GM19455 (cell line): ENCODE measurements at regions not wholly inside any gene's neighbourhood (a gene's known extent, or its start where the extent isn't known, plus 50 kb on each side); places are given as distances from the start of the nearest gene placed in this dataset.

Experiments
- ATAC-seq: cut with Tn5 transposase; IDR thresholded peaks from one replicate; pipeline ENCODE4 v1.9.1; 2021; ENCODE audit not compliant: unreplicated experiment

DNA sequence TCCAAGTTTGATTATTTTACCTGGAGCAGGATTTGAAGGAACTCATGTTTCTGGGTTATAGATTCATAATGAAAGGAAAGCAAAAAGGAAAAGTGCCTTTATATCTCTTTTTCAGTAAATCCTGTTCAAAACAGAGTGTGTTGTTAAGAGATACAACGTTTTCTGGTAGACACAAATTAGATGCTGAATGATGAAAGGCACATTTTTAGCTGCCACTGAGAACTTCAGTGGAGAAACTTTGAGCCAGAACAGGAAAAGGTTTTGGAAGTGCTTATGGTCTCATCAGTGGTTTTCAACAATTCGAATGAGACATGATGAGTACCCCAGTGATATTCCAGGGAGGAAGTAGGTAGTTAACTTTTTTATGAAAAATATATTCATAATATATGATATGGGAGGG lies 338.0 kb upstream of the C1orf87 start:
- ATAC-seq: no peak

DNA sequence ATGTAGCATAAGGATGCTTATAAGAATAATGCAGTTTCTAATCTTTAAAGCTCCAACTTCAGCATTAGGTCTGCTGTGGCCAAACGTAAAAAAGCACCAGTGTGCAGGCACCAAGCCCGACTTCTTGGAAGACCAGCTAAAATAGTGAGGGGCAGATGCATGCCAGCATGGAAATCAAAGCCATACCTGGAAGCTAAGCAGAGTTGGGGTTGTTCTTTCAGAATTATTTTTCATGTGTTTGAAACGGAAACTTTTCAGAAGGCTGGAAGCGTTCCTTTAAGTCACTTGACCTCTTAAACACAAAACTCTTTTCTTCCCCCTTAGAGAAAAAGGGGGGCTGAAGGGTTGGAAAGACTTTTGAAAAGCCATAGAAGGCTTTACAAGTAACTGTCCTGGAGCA lies 329.2 kb upstream of the C1orf87 start:
- no peak for ATAC-seq

DNA sequence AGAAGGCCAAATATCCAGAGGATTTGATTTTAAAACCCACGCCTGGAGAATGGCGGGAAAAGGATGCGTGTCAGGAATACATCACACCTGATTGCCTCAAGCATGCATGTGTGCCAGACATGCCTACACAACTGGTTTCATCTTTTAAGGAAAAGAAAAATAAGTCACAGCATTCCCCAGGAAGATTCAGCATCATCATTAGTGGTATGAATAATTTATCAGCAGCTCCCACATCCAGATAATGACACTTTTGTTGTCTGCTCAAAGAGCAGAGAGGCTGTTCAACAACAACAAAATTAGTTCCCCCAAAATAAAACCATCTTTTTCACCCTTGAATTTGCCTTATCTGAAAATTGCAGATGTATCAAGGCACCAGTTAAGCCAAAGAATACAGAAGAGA lies 328.6 kb upstream of the C1orf87 start:
- ATAC-seq: no peak

DNA sequence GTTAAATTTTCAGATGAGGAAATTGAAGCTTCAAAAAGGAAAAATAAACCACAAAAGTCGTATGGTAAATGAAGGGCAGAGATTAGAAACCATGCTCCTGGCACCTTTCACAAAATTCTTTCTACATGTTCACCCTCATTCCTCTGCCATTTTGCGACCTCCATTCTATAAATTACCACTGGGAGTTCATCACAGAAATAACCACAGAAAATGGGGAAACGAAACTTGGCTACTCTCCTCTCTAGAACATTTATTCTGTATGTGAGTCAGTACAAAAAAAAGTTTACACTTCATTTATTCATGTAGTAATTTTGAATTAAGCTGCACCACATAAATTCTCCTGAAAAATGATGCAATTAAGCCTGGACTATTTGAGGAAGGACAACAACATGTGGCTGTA lies 320.9 kb upstream of the C1orf87 start:
- no peak for ATAC-seq

DNA sequence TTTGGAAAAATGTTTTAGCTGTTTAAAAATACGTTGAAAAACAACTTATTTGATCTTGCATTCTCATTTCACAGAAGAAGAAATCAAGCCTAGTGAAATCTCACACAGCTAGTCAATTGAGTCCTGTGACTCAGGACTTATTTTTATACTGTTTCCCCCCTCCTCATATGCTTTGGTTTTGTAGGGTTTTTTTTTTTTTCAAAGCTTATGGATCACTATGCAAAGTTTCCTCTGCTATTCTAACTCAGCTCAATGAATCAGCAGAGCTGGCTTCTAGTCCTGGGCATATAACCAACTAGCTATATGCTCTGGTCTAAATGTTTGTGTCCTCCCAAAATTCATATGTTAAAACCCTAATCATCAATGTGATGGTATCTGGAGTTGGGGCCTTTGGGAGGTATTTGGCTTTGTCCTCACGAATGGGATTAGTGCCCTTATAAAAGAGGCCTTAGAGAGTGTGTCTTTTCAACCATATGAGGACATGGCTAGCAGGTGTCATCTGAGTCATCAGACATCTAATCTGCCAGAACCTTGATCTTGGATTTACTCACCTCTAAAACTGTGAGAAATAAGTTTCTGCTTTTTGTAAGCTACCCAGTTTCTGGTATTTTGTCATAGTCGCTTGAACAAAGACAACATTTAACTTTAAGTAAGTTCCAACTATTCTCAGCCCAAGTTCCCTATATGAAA lies 317.2 kb upstream of the C1orf87 start:
- peak; percentile 76 for ATAC-seq

DNA sequence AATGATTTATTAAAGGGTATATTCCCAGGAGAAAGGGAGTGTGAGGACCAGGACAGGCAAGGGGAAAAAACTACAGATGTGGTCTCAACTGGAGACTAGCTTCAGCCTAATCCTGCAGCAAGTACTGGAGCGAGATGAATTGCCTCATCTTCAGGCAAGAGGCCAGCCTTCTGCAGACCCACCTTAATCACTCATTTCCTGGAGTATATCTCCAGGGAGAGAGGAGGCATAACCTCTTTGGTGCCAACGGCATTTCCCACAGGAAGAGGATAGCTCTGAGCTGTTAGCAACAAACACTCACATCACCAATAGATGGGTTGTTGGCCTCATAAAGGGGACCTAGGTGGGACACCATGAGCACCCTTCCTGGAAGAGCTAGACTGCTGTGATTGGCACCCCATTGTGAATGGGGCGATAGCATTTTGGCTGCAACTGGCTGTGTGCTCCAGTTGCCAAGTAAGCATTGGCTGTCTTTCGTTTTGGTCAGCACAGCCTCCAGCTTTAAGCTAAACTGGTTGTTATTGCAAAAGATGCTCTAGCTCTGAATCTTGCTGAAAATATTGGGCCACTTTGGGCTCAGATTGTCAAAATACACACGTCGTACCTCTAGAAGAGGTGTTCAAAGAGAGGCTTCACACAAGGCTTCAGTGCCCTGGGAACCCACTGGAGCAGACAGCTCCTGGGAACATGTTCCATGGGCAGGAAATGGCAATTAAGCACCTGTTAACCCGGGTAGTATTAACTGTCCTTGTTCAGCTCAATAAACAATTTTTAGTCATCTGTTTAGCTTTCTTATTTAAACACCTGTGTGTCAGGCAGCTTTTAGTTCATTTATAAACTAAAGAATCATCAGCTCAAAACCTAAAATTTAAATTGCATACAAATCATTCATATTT lies 314.8 kb upstream of the C1orf87 start:
- ATAC-seq: no peak

DNA sequence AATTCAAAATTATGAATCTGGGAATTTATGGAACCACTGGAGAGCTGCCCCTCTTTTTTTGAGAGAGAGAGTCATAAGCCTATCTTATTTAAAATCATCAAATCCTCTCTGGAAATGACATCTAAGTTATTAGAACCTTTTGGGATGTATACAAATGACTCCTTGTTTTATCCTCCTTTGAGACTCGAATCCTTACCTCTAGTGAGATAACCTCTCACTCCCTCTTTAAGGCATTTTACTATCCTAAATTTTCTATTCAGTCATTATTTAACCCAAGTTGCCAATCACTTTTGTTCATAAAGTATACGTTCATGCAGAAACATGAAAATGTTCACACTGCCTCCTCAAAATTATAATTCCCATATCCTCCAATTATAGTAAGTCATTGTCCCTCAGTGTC lies 313.6 kb upstream of the C1orf87 start:
- no peak for ATAC-seq

DNA sequence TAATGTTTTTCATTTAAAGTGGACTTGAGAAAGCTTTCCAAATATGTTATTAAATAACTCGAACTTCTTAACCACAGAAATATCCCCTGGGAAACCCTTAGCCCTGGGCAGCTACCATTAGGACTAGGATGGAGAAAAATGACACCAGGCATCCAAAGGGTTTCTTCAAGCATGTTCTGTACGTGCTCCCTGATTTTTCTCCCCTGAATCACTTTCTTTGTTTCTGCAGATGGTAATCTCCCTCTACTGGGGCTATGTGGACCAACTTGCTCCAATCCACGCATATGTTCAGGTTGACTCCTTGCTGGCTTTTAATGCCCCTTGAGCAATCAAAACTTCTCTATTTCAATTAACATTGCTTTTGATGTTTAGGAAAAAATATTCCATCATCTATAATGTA lies 312.7 kb upstream of the C1orf87 start:
- no peak for ATAC-seq

DNA sequence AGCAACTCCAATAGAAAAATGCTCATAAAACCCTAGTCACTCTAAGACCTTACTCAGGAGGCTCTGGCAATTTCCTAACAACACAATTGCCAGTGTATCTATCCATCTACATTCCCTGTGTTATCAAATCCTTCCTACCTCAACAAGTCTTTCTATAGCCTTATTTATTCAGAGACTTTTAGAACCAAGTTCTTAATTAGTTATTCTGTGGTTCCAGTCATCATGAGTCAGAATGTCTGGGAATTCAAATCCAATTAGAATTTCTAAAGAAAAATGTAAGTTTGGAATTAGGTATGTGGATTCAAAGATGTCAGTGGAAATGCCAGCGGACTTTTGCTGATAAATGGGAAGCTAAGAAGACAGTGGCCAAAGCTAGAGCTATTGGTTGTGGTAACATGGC lies 302.6 kb upstream of the C1orf87 start:
- ATAC-seq: no peak

DNA sequence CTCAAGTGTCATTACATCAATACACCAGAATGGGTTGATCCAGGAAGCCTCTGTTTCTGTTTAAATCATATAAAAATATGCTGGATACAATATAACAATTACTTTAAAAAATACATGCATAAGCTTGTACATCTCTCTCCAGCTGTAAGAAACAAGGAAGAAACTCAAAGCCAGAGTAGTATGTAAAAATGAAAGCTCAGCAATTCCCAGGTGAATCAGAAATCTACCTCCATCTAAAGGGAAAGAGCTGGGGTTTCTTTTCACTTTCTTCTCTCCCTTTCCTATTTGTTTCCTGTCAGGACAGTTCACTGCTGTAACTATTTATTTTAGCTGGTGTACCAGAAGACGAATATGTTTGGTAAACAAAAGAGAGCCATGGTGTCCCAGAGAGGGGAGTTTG lies 301.0 kb upstream of the C1orf87 start:
- ATAC-seq: no peak

DNA sequence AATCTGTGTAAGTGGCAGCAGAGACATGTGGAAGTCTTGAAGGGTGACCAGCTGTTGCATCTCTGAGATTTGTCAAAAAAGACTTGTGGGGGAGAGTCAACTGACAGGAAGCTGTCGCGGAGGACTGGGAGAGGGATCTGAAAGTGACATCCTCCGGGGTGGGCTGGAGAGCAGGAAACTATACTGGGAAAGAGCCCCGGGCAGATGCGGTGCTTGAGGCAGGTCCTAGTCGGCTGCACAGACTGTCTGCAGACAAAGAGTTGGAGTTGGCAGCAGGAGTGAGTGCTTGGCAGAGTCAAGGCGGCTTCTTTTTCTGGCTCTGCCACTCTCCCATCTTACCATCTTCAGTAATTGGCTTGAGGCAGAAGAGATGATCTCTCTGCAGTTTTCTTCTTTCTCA lies 294.0 kb upstream of the C1orf87 start:
- no peak for ATAC-seq

DNA sequence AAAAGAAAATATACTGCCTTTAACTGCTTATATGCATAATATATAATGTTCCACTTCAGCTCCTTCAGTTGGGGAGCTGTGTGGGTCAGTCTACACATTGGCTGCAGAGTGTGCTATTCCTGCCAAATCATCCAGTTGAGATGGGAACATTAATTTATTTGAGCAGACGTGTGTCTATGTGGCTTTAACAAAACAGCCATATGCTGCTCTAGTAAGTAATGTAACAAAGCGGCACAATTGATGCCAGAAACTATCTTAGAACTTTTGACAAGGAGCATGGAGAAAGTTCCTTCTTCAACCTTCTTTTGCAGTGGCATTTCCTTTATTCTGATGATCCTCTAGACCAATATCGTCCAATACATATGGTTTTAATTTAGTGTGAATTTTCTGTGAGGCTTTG lies 285.9 kb upstream of the C1orf87 start:
- no peak for ATAC-seq

DNA sequence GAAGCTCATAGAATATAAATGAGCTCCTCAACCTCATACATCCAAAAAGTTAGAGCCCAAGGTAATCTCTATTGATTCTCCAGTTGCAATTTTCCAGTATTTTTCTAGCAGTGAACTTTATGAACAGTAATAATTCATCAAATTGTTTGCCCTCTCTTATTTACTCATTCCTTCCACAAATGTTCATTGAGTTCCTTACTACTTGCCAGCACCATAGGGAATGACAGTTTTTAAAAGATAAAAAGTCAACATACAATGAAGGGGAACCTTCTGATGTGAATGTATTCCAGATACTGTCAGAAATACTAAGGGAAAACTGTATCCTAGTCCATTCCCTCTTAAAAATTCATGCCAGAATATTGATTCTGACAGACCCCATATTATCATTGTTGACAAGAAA lies 277.0 kb upstream of the C1orf87 start:
- no peak for ATAC-seq

DNA sequence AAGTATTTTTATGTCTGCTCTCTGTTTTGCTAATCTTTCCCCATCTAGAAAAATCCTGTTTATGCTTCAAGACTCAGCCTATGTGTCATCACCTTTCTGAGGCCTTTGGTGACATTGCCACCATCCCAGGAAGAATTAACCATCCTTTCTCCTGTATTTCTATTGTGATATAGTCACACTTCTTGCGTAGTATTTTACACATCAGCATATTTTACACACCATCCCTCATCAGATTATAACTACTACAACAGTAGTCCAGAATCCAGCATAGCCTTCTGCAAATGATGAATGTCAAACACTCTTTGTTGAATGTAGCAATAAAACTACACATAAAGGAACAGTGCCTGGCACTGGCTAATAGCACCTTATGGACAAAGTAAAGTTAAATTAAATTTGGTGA lies 275.3 kb upstream of the C1orf87 start:
- no peak for ATAC-seq

DNA sequence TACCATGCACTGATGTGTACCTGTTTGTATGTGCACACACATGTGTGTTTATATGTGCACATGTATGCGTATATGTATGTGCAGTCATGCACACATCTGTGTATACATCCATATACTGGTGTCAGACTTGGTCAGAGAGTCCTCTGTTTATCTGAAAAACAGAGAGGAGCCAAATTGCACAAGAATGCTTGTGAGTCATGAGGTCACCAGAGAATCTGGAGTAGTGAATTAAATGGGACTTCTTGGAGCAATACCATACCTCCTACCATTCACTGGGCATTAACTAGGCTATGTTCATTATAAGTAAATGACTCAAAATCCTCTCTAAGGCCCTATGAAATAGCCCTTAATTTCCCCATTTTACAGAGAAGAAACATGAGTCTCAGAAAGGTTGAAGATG lies 272.1 kb upstream of the C1orf87 start:
- ATAC-seq: no peak

DNA sequence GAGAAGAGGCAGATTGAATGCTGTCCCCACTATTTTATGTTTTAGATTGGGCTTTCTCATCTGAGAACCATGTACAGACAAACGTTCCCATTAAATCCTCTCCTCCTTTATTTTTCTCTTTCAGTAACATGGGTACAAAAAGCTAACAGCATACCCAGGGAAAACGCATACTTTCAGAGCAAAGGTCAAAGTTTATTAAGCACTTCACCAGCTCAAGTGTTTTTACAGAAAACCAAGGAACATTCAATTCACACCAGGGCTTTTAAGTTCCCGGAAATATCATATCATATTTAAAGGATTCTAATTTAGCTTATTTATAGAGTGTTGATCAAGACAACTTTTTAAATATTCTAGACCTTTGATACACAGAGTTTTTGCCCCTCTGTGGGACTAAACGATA lies 271.5 kb upstream of the C1orf87 start:
- ATAC-seq: no peak

DNA sequence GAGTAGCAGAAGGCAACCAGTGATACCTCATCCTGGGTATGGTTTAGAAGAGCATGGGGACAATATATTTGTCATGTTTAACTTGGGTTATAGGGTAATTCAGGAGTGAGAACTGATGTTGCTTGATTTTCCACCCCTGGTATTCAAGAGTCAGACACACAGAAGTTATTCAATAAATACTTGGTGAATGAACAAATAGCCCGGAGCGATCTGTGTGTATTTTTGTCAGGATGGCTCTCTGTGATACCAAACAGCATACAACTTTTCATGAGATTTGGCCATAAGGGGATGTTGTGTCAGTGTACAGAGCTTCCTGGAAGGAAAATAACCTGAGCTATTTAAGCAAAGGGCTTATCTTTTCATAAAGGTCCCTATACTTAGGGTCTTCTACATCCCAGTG lies 270.2 kb upstream of the C1orf87 start:
- no peak for ATAC-seq

DNA sequence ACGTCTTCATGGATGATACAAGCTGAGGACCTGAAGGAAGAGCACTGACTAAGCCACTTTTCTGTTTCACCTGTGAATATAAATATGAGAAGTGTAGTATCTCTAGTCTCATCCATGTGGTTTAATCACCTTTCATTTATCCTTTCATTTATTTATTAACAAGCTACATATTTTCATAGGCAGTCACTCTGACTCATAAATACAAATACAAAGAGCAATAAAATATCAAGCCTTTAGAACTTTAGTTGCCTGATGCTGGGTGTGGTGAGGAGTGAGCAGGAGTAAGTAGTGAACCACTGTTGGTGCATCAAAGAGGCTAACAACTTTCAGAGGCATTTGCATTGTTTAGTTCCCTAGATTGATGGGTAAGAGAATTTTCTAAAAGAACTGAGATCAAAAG lies 269.0 kb upstream of the C1orf87 start:
- ATAC-seq: no peak

DNA sequence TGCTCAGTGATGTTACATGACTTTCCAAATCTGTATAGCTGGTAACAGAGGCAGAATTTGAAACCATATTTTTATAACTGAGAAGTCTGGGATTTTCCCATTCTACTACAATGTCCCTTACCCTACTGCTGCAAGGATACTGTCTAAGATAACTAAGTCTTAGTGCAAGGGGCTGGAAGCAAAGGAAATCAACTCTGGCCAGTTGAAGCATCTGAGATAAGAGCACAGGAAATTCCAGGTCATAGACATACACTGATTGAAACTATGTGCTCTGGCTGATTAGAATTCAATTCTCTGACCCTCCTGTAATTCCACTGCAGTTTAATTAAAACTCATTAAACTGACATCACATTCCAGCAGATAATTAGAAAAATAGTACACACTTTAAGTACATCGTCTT lies 267.7 kb upstream of the C1orf87 start:
- no peak for ATAC-seq

DNA sequence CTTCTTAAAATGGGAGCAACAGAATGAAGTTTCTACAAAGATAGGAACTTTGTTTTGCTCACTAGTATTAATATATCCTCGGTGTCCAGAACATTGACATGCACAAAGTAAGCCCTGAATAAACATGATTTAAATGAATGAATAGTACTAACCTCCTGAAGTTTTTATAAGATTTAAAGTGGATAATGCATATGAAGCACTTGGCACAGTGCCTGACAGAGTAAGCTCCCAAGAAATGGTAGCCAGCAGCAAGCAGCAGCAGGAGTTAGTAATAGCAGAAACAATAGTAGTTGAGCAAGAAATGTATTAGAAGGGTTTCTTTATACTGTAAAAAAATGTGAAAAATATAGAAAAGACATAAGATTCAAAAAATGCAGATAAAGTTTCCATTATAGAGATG lies 258.1 kb upstream of the C1orf87 start:
- ATAC-seq: no peak

DNA sequence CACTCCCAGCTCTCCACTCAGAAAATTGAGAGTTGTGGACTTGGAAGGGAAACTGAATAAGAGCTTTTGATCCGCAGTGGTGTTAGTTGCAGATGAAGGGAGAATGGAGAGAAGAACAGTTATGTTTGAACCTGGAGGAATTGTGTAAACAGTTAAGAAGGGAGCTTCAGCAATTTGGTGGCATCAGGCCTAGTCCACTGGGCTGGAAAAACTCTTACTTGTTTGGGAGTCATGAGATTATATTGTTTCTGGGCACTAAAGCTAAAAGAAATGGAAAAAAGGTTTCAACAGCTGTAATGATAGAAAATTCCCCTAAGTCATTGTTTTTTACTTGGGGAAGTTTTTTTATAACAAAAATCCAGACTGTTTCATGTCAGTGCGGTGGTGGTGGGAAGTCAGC lies 256.1 kb upstream of the C1orf87 start:
- ATAC-seq: no peak

DNA sequence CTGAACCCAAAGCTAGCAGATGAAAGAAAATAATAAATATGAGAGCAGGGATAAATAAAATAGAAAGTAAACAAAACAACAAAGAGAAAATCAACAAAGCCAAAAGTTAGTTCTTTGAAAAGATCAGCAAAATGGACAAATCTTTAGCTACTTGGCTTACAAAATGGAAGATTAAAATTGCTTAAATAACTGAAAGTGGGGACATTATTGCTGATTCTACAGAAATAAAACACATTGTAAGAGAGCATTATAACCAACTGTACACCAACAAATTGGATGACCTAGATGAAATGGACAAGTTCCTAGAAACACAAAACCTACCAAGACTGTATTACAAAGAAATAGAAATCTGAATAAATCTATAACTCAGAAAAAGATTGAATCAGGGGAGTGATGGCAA lies 238.3 kb upstream of the C1orf87 start:
- ATAC-seq: no peak

DNA sequence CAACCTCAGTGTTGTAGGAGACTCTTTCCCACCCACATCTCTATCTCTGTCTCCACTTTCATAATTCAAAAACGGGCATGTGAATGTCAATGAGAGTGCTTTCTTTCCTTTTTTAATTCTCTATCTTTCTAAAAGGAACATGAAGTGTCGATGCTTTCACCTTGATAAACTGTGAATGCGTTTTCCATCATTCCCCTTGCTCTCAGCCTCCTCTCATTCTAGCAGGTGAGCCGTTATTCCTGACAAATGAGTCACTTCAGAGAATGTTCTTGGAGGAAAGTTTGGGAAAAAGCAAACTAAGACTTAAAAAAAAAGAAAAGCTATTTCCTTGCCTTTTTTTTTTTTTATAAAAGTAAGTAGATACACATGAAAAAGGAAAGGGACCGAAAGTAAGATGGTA lies 226.0 kb upstream of the C1orf87 start:
- no peak for ATAC-seq
